ENCODE measurements at regions not wholly inside any gene's neighbourhood (a gene's known extent, or its start where the extent isn't known, plus 50 kb on each side); places are given as distances from the start of the nearest gene placed in this dataset.

DNA sequence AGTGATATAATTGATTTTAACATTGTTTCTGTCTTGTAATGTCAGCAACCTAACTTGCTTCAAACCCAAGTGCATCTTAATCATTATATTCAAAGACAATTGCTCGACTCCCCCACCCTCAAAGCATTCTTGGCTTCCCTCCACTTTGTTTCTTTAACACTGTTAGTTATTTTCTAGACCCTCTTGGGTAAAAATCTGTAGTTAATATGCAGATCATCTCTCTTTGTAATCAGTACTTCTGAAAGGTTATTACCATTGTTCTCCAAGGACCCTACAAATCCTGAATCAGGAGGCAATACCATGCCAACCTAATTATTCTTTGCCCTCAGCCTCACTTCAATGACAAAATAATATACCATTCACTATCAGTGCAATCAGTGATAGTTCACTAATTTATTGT is 1075.7 kb downstream of the AMY1C start:
- no peak for DNase-seq (ENCODE audit: low read depth)

DNA sequence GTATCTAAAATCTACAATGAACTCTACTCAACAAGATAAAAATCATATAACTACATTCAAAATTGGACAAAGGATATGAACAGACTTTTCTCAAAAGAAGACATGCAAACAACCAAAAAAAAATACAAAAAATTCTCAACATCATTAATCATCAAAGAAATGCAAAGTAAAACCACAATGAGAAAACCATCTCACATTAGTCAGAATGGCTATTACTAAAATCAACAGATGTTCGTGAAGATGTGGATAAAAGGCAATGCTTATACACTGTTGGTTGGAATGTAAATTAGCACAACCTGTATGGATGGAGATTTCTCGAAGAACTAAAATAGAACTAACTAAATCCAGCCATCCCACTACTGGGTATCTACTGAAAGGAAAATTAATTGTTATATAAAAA is 1080.8 kb downstream of the AMY1C start:
- peak; percentile 52 for DNase-seq (ENCODE audit: low read depth)

DNA sequence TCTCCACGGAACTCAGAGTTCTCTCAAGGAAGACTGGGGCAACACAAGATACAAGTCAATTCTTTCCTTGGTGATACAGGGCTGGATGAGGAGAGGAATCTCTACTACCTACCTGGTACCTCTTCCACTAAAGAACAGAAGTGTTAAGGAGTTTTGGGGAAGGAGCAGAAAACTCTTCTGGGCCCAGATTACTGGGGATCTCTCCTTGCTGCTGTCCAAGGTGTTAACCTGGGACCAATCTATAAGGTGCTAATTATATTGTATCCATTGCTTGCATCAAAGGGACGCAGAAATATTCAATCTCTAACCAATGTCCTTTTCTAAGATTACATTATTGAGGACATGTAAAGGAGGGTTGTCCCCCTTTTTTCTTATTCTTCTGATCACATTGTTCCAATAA is 1102.5 kb downstream of the AMY1C start:
- DNase-seq (ENCODE audit: low read depth), result no peak

DNA sequence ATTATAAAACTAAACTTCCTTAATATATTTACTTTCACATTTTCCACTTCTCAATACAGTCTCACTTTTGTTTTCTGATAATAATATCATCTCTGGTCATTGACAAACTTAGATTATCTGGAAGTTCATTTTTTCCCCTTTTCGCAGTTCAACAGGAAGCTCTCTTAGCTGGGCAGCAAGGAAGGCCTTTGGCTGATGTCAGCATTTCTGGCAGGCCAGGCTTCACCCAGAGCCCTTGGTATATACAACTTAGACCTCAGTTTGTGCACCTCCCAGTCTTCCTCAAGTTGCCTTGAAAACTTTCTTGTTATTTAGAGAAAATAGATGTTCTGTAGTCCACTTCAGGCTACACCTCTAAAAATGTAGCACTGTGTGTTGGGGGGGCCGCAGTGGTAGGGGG is 1103.6 kb downstream of the AMY1C start:
- DNase-seq (ENCODE audit: low read depth), result no peak

DNA sequence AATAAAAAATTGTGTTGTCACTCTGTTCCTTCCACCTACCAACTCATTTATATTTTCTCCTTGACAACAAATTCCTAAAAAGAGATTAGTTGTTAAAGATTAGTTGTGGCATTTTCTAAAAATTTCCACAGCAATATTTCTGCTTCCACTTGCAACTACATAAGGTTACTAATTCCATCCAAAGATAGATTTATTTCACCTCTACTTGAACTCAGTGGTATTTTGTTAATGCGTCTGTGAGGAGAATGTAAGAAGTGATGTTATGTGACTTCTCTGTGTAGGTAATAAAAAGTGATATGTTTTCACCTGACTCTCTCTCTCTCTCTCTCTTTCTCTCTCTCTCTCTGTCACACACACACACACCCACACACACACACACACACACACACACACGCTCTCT is 1104.8 kb downstream of the AMY1C start:
- no peak for DNase-seq (ENCODE audit: low read depth)

DNA sequence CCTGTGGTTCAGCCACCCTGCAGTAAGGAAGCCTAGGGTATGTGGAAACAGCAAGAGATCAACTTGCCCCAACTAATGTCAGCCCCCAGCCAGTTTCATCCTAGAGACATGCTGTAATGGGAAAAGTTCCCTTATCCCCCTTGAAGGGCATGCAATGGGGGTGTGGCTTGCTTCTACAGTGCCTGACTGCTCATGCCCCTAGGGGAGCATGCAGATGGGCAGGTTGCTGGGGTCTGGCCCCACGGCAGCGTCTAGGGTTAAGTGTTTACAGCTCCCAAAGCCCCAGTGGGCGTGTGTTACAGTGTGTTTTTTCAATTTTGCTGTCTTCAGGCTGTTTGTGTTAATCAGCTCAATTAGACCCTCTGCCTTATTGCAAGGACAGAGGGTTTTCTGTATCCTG is 1105.9 kb downstream of the AMY1C start:
- DNase-seq (ENCODE audit: low read depth), result no peak

DNA sequence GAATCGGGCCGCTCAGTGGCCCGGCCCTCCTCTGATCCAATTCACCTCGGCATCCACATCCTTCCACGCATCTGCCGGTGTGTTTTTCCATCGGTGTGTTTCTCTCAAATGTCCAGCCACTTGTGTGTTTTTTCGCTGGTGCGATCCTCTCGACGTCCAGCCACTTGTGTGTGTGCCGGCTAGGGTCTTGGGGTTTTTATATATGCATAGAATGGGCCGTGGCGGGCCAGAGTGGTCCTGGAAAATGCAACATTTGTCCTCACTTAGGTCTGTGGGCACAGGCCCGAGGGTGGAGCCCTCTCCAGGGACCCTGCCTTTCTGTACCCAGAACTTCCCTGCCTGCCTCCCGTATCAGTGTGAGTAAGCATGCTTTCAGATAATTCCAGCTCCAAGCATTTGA is 1106.4 kb downstream of the AMY1C start:
- DNase-seq (ENCODE audit: low read depth), result no peak

DNA sequence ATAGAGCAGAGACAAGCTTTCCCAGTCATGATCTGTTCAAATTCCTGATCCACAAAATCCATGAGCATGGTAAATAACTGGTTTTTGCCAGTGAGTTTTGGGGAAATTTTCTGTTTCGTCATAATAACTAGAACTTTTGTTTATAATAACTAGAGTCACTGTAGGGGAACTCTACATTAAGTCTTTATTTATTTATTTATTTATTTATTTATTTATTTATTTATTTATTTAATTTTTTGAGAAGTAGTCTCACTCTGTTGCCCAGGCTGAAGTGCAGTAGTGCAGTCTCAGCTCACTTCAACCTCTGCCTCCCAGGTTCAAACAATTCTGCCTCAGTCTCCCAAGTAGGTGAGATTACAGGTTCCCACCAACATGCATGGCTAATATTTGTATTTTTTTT is 1106.8 kb downstream of the AMY1C start:
- no peak for DNase-seq (ENCODE audit: low read depth)

DNA sequence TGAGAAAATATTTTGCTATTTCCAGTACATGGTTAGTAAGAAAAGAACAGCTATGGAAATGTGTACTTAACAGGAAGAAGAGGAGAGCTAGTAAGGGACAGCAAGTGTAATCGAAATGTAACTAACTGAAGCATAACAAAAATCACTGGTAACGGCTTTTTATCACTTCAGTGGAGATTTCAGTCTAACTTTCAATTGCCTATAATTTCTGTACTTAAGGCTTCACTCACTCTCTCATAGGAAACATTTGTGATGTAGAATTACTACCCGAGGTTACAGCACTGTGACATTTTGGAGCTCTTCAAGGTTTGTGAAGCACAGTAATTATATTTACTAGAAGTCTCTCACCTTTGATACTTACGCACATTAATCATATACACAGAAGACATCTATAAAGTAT is 1119.1 kb downstream of the AMY1C start:
- no peak for DNase-seq (ENCODE audit: low read depth)

DNA sequence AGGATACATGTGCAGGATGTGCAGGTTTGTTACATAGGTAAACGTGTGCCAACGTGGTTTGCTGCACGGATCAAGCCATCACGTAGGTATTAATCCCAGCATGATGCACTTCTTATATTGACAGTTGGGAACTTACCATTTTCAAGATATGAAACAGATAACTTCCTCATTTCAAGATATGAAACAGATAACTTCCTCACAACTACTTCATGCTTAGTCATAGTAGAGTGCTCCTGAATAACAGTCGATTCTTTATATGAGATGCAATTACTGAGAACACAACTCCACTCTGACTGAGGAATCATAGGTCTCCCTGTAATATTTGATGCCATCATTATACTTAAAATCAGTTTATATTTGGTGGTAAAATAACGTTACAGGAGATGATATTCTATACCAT is 1124.3 kb downstream of the AMY1C start:
- no peak for DNase-seq (ENCODE audit: low read depth)

DNA sequence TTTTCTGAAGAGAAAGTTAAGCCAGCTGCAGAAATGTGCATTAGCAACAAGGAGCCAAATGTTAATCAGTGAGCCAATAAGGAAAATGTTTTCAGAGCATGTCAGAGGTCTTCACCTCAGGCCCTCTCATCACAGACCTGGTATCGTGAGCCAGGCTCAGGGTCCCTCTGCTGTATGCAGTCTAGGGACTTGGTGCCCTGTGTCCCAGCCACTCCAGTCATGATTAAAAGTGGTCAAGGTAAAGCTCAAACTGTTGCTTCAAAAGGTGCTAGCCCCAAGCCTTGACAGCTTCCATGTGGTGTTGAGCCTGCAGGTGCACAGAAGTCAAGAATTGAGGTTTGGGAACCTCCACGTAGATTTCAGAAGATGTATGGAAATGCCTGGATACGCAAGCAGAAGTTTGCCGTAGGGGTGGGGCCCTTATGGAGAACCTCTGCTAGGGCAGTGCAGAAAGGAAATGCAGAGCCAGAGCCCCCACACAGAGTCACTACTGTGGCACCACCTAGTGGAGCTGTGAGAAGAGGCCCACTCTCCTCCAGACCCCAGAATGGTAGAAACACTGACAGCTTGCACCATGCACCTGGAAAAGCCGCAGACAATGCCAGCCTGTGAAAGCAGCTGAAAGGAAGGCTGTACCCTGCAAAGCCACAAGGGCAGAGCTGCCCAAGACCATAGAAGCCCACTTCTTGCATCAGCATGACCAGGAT is 1128.7 kb downstream of the AMY1C start:
- no peak for DNase-seq (ENCODE audit: low read depth)

DNA sequence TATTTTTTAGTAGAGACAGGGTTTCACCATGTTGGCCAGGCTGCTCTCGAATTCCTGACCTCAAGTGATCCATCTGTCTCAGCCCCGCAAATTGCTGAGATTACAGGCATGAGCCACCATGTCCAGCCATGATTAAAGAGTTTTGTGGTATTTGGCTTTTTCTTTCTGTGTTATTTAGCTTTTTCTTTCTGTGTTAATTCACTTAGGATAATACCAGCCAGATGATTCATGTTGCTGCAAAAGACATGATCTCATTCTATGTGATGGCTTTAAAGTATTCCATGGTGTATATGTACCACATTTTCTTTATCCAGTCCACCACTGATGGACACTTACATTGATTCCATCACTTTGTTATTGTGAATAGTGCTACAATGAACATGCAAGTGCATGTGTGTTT is 1135.2 kb downstream of the AMY1C start:
- DNase-seq (ENCODE audit: low read depth), result peak; percentile 14

DNA sequence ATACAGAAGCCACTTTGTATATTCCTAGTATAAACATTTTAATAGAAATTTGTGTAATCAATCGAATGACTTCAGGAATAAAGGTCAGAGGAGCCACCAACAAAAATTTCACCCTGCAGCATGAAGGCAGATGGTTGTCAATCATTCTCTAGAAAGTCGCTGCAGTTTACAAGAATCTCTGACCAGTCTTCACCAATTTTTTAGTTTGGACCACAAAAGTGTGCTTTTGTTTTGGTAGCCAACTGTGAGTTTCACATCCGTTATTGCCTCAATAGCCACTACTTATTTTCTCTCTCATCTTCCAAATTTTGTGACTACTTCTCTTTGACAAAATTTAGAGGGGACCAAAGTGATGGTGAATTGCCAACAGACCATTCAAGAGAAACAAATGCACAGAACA is 1155.6 kb downstream of the AMY1C start:
- DNase-seq (ENCODE audit: low read depth), result no peak

DNA sequence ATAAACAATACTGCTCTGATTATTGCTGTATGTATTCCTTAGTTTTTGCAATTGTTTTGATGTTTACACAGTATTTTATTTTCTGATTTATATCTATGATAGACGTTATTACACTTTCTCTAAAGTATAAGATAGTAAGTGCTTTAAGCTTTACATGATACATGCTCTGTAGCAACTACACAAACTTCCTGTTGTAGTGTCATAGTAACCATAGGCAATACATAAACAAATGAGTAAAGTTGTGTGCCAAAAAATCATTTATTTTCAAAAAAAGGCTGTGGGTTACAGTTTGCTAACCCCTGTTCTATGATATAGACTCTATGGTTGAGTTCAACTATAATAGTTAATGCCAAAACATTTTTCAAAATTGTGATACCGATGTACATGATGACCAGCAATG is 1156.4 kb downstream of the AMY1C start:
- DNase-seq (ENCODE audit: low read depth), result no peak

DNA sequence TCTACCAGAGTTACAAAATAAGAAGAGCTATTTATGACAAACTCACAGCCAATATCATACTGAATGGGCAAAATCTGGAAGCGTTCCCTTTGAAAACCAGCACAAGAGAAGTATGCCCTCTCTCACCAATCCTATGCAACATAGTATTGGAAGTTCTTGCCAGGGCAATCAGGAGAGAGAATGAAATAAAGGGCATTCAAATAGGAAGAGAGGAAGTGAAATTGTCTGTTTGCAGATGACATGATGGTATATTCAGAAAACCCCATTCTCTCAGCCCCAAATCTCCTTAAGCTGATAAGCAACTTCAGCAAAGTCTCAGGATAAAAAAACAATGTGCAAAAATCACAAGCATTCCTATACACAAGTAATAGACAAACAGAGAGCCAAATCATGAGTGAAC is 1169.5 kb downstream of the AMY1C start:
- DNase-seq (ENCODE audit: low read depth), result no peak

DNA sequence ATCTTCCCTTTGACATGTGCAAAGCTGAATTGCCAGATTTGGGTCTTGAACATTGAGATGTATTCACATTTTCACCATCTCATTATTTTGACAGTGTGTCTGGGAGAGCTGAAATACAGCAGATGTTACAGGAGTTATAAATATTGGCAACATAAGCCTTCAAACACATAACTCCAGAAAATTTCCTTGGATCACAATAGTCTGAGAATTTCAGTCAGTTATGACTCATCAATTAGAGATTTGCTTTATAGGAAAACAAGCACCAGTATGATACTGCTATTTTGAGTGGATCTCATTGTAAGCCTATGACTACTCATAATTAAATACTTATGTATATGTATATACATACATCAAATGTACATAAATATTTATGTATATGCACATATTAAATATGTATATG is 1171.8 kb downstream of the AMY1C start:
- peak; percentile 68 for DNase-seq (ENCODE audit: low read depth)

DNA sequence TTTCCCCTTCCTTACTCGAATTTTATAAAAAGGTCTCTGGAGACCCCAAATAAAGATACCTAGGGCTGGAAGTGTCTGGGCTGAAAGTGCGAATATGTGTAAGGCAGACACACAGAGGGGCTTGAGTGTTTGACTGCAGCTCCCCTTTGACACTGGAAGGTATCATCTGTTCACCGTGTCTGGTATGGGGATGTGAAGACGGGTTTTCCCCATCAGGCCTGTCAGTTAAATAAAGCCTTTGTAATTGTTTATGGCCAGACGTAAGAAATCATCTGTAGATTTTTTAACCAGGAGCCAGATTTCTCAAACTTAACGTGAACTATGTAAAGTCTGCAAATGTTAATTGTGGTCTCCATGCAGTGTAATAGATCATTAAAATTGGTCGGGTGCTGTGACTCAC is 1173.4 kb downstream of the AMY1C start:
- DNase-seq (ENCODE audit: low read depth), result no peak

DNA sequence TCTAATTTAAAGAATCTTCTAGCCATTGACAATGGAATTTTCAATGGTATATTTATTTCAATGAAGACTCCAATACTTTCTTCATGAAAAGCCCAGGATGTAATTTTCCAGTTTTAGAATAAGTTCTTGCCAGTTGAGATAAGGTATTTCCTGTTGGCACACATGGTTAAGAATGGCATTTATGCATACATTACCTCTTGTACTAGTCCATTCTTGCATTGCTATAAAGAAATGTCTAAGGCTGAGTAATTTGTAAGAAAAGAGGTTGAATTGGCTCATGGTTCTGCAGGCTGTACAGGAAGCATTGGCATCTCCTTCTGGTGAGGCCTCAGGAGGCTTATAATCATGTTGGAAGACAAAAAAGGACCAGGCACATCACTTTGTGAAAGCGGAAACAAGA is 1179.6 kb downstream of the AMY1C start:
- no peak for DNase-seq (ENCODE audit: low read depth)

DNA sequence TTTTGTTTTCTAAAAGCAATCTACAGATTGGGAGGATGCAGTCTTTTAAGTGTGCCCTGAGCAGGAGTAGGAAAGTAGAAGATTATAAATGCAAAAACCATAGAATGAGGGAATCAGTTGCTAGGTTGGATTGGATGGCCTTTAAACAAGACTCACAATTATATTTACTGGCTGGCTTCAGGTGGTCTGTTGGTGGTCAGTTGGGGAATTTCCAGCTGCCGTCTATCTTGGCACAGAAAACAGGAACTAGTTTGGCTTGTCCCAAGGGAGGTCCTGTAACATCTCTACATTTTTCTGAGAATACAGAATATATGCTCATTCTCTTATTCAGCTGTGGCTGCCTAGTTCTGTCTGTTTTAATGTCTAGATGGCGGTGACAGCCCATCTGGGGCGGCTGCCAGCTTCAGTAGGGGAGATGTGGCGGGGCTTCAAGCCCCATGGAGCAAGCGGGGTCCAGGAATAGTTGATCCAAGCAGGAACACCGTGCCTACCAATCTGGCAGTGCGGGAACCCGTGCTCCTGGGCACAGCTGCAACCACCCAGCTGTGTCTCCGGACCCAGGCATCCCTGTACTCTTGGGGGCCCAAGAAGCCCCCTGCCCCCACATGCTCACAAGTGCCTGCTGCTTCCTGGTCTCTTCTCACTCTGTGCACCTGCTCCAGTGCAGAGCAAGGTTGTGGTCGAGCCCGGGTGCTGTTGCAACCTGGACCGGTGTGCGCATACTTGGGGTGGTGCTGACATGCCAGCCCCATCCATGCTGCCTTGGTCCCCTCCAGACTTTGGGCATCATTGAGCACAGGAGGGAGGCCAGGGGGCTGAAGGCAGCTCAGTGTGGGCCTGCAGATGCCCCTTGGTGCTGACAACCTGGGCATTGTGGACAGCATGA is 1182.6 kb downstream of the AMY1C start:
- DNase-seq (ENCODE audit: low read depth), result no peak

DNA sequence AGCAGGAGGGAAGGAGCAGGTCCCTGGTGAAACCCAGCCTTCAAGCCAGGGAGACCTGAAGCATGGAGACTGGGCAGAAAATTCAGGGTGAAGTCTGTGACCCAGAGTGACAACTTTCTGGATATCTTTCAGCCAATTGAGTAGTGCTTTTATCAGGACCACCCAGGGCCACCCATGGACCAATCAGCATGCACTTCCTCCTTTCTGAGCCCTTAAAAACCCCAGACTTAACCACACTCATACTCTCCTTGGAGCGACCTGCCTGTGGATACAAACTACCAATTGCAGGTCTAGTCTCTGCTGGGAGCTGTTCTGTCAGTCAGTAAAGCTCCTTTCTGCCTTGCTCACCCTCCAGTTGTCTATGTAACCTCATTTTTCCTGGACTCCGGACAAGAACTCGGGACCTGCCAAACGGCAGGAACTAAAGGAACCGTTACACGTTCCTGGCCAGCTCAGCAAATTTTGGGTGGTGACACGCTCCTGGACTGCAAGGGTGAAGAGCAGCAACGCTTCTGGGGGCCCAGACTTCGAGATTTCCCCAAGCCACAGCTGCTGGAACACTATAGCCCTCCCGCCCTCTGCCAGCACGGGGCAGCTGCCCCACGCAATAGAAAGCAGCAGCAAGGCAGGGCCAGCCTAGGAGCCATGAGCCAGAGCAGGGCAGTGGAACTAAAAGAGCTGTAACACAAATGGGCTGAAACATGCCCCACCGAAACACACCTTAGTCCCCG is 1183.4 kb downstream of the AMY1C start:
- no peak for DNase-seq (ENCODE audit: low read depth)

DNA sequence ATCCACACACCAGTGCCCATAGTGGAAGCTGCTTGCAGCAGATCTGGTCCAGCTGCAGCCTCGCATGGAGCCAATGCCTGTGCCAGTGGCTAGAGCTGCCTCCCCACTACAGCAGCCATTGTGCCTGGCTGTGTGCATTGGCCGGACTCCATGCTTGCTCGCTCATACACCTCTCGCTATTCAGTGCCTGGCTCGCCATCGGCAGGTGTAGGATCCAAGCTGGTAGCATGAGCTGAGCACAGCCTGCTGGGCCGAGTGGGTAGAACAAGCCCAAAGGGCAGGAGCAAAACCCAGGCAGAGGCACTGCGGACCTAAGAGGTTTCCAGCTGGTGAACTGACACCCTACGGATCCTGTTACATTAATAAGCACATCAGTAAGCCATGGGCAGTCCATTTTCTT is 1184.1 kb downstream of the AMY1C start:
- no peak for DNase-seq (ENCODE audit: low read depth)

DNA sequence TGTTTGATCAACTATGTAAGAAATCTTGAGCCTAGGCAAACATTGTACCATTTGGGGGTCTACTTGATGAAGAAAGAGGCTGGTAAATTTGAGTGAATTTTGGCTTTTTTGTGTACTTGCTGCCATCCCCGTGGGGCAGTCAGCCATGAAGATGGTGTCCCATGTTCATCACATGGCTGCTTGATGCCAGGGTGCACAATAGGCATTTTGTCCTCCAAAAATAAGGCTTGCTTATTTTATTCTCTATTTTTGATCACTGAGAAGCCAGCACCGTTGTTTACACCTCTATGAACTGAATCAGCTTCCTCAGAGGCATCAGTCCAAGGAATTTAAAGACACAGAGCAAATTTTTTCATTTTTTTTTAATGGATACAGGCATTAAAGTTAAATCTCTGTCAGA is 1195.7 kb downstream of the AMY1C start:
- no peak for DNase-seq (ENCODE audit: low read depth)
